ENCODE measurements at regions not wholly inside any gene's neighbourhood (a gene's known extent, or its start where the extent isn't known, plus 50 kb on each side); places are given as distances from the start of the nearest gene placed in this dataset.

DNA sequence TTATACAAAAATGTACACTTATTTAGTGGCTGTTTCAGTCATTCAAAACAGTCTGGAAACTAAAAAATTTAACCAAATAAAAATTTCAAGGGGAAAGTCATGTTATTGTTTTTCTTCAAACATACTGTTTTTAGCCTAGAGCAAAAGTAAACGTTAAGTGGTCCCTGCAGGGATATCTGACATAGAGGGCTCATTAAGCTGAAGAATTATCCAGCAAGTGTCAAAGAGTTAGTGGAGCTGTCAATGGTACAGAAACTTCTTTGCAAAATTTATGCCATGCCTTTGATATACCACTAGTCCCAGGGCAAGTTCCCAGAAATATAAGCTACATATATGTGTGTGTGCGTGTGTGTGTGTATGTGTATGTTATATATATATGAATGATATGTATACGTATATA lies 894.2 kb downstream of the KCNJ2 start:
- TF ChIP-seq CTCF (IDR thresholded peaks at IDR 0.05; ENCODE audit: borderline replicate concordance, extremely low read depth, insufficient read depth), result no peak
- Histone ChIP-seq H3K27ac (ENCODE audit: low read depth in 2 of 2, low read length in 2 of 2) (no peak overlapping the region), H3K9me3 (ENCODE audit: control insufficient read depth in 2 of 3, insufficient read depth in 1 of 3, low read length in 3 of 3) (no peaks in the 10 kb centered on the region), H3K36me3 (ENCODE audit: control insufficient read depth in 2 of 3, insufficient read depth in 3 of 3, low read length in 3 of 3) (no peaks in the 10 kb centered on the region), H3K9ac (ENCODE audit: low read length in 3 of 3) (no peak overlapping the region), H3K27me3 (ENCODE audit: control insufficient read depth, insufficient read depth, low read length) (no peaks in the 10 kb centered on the region), H3K4me1 (ENCODE audit: control insufficient read depth in 2 of 3, insufficient read depth in 2 of 3, low read depth in 1 of 3, low read length in 3 of 3) (no peaks in the 10 kb centered on the region), H3K4me3 (ENCODE audit: low read length in 3 of 3) (no peak overlapping the region)
- FAIRE-seq (no peak), DNase-seq (no peak)
- intact Hi-C loops (cut with DNase I), result no loop called here

GRCh38 chr17:71067669-71068407 lies 898.5 kb downstream of the KCNJ2 start:
- no peak for FAIRE-seq
- intact Hi-C loops (cut with DNase I), result no loop called here

GRCh38 chr17:71068408-71068750 lies 899.0 kb downstream of the KCNJ2 start:
- Histone ChIP-seq H3K4me3 (ENCODE audit: low read length in 3 of 3) (no peak overlapping the region), H3K27ac (ENCODE audit: low read depth in 2 of 2, low read length in 2 of 2) (no peak overlapping the region), H3K4me1 (ENCODE audit: control insufficient read depth in 2 of 3, insufficient read depth in 2 of 3, low read depth in 1 of 3, low read length in 3 of 3) (no peaks in the 10 kb centered on the region), H3K9me3 (ENCODE audit: control insufficient read depth in 2 of 3, insufficient read depth in 1 of 3, low read length in 3 of 3) (no peaks in the 10 kb centered on the region), H3K9ac (ENCODE audit: low read length in 3 of 3) (no peak overlapping the region), H3K27me3 (ENCODE audit: control insufficient read depth, insufficient read depth, low read length) (no peaks in the 10 kb centered on the region), H3K36me3 (ENCODE audit: control insufficient read depth in 2 of 3, insufficient read depth in 3 of 3, low read length in 3 of 3) (no peaks in the 10 kb centered on the region)
- no peak for TF ChIP-seq CTCF (IDR thresholded peaks at IDR 0.05; ENCODE audit: borderline replicate concordance, extremely low read depth, insufficient read depth)
- FAIRE-seq (no peak), DNase-seq (no peak)
- intact Hi-C loops (cut with DNase I), result no loop called here

More at GRCh38 chr17:71067669-71068407, 898.5 kb downstream of the KCNJ2 start:
- H3K4me1 ChIP-seq (ENCODE audit: control insufficient read depth in 2 of 3, insufficient read depth in 2 of 3, low read depth in 1 of 3, low read length in 3 of 3), result no peaks in the 10 kb centered on the region
- DNase-seq, result no peak
- H3K36me3 ChIP-seq (ENCODE audit: control insufficient read depth in 2 of 3, insufficient read depth in 3 of 3, low read length in 3 of 3), result no peaks in the 10 kb centered on the region
- H3K27me3 ChIP-seq (ENCODE audit: control insufficient read depth, insufficient read depth, low read length), result no peaks in the 10 kb centered on the region
- TF ChIP-seq CTCF (IDR thresholded peaks at IDR 0.05; ENCODE audit: borderline replicate concordance, extremely low read depth, insufficient read depth), result no peak
- H3K9ac ChIP-seq (ENCODE audit: low read length in 3 of 3), result no peak overlapping the region
- no peak overlapping the region for H3K4me3 ChIP-seq (ENCODE audit: low read length in 3 of 3)
- no peaks in the 10 kb centered on the region for H3K9me3 ChIP-seq (ENCODE audit: control insufficient read depth in 2 of 3, insufficient read depth in 1 of 3, low read length in 3 of 3)
- H3K27ac ChIP-seq (ENCODE audit: low read depth in 2 of 2, low read length in 2 of 2), result no peak overlapping the region

- no peak overlapping the region for H3K27ac ChIP-seq (ENCODE audit: low read depth in 2 of 2, low read length in 2 of 2)
- no peak for TF ChIP-seq CTCF (IDR thresholded peaks at IDR 0.05; ENCODE audit: borderline replicate concordance, extremely low read depth, insufficient read depth)
- H3K27me3 ChIP-seq (ENCODE audit: control insufficient read depth, insufficient read depth, low read length), result no peaks in the 10 kb centered on the region
- no peaks in the 10 kb centered on the region for H3K4me1 ChIP-seq (ENCODE audit: control insufficient read depth in 2 of 3, insufficient read depth in 2 of 3, low read depth in 1 of 3, low read length in 3 of 3)
- intact Hi-C loops (cut with DNase I), result no loop called here
- no peaks in the 10 kb centered on the region for H3K9me3 ChIP-seq (ENCODE audit: control insufficient read depth in 2 of 3, insufficient read depth in 1 of 3, low read length in 3 of 3)
- no peak for DNase-seq
- no peak overlapping the region for H3K4me3 ChIP-seq (ENCODE audit: low read length in 3 of 3)
- no peak overlapping the region for H3K9ac ChIP-seq (ENCODE audit: low read length in 3 of 3)
- FAIRE-seq, result no peak
- H3K36me3 ChIP-seq (ENCODE audit: control insufficient read depth in 2 of 3, insufficient read depth in 3 of 3, low read length in 3 of 3), result no peaks in the 10 kb centered on the region
These were observed 901.7 kb downstream of the KCNJ2 start for GRCh38 chr17:71071041-71071440.

All from kidney (tissue), 13 donors.